PFSK-1 (cell line): ENCODE measurements at regions not wholly inside any gene's neighbourhood (a gene's known extent, or its start where the extent isn't known, plus 50 kb on each side); places are given as distances from the start of the nearest gene placed in this dataset.

Experiments
- FOXP2 ChIP-seq: optimal IDR thresholded peaks from 2 replicates; pipeline ENCODE3; 2011; ENCODE audit warnings: borderline replicate concordance, control low read depth, inconsistent platforms; ENCODE audit not compliant: insufficient read depth; ENCODE audit errors: extremely low read length, extremely low read depth
- POLR2AphosphoS5 ChIP-seq: IDR thresholded peaks from 2 replicates; pipeline ENCODE4 v1.6.1; 2012; ENCODE audit warnings: low read depth, mild to moderate bottlenecking, control low read depth, low read length, moderate library complexity
- REST ChIP-seq, 2 experiments: IDR thresholded peaks; 2 replicates each; pipeline versions ENCODE4 v1.6.1 to v1.8.0; 2011 to 2012; ENCODE audit warnings: low read depth in 2 of 2, low read length in 2 of 2, control low read depth in 1 of 2, inconsistent platforms in 1 of 2, mild to moderate bottlenecking in 1 of 2, moderate library complexity in 1 of 2; ENCODE audit not compliant: insufficient read depth in 1 of 2
- SIN3A ChIP-seq: IDR thresholded peaks from 2 replicates; pipeline ENCODE4 v1.6.1; 2012; ENCODE audit warnings: mild to moderate bottlenecking, low read length, moderate library complexity, borderline replicate concordance; ENCODE audit not compliant: insufficient read depth
- TAF1 ChIP-seq: IDR thresholded peaks from 2 replicates; pipeline ENCODE4 v1.6.1; 2012; ENCODE audit warnings: low read length, control low read depth, borderline replicate concordance; ENCODE audit not compliant: insufficient read depth

- no peak for TF ChIP-seq REST (IDR thresholded peaks at IDR 0.05; ENCODE audit: insufficient read depth in 1 of 2, low read depth in 2 of 2, low read length in 2 of 2)
Observed at GRCh38 chr4:74612837-74613236, 167.9 kb downstream of the AREG start.

DNA sequence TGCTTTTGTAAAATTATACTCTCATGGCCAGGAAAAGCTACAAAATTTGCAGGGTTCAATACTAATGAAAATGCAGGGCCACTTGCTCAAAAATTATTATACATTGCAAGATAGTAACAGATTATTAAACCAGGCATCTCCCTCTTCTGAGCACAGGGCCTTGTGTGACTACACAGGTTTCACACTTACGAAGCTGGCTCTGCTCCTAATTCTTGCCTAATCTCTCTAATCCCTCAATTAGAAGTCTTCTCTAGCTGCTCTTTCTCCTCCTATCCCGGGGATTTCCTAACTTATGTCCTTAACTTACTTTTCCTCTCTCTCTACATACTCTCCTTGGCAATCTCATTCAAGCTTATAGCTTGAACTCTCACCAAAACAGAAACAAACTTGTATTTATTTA is 168.3 kb downstream of the AREG start:
- TF ChIP-seq SIN3A (no peak), TAF1 (no peak), POLR2AphosphoS5 (no peak), REST (IDR thresholded peaks at IDR 0.05; ENCODE audit: insufficient read depth in 1 of 2, low read depth in 2 of 2, low read length in 2 of 2) (no peak), FOXP2 (no peak)

GRCh38 chr4:74615411-74615810 is 170.5 kb downstream of the AREG start:
- no peak for TF ChIP-seq FOXP2
- TF ChIP-seq TAF1: no peak
- no peak for TF ChIP-seq SIN3A
- no peak for TF ChIP-seq REST (IDR thresholded peaks at IDR 0.05; ENCODE audit: insufficient read depth in 1 of 2, low read depth in 2 of 2, low read length in 2 of 2)
- no peak for TF ChIP-seq POLR2AphosphoS5

- TF ChIP-seq TAF1: no peak
- no peak for TF ChIP-seq FOXP2
- TF ChIP-seq REST (IDR thresholded peaks at IDR 0.05; ENCODE audit: insufficient read depth in 1 of 2, low read depth in 2 of 2, low read length in 2 of 2): no peak
- TF ChIP-seq SIN3A: no peak
- TF ChIP-seq POLR2AphosphoS5: no peak
Observed at GRCh38 chr4:74618166-74618565, 173.2 kb downstream of the AREG start.

DNA sequence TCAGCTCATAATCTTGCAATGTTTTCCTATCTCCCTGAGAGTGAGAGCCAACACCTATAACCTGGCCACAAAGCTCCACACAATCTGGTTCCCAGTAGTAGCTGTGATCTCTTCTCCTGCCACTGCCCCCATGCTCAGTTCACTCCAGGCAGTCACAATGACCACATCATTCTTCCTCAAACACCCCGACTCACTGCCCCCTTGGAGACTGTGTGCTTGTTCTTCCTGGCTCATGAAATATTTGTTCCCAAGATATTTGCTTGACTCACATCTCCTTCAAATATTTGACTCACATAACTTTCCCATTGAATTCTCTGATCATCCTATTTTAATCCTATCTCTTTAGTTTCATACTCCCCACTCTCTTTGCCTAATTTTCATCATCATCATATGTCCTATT is 173.7 kb downstream of the AREG start:
- TF ChIP-seq REST (IDR thresholded peaks at IDR 0.05; ENCODE audit: insufficient read depth in 1 of 2, low read depth in 2 of 2, low read length in 2 of 2) (no peak), FOXP2 (no peak), SIN3A (no peak), TAF1 (no peak), POLR2AphosphoS5 (no peak)
